Neural progenitor cell (in vitro differentiated cells): ENCODE measurements at regions not wholly inside any gene's neighbourhood (a gene's known extent, or its start where the extent isn't known, plus 50 kb on each side); places are given as distances from the start of the nearest gene placed in this dataset. TPM values are rescaled to one million over a fixed set of nuclear protein-coding genes. Genes with fewer than 3 reads are reported as not detected.

ENCODE experiments used
- DNase-seq: peaks from one replicate; pipeline ENCODE4 v3.0.0-alpha.2; 2016; ENCODE audit warnings: low spot score
- H2AFZ ChIP-seq: fragments of 200-600 bp; sonication (generic); replicated peaks from 2 replicates; pipeline ENCODE4 v1.6.1; 2016; ENCODE audit warnings: antibody characterized with exemption
- H3F3A ChIP-seq: fragments of 200-600 bp; sonication (generic); 2 replicates; pipeline ENCODE4 v1.6.1; 2016; ENCODE audit warnings: antibody characterized with exemption, low read depth
- H3K27ac ChIP-seq: fragments of 200-600 bp; sonication (generic); 2 replicates; pipeline ENCODE4 v1.5.1; 2016; ENCODE audit warnings: mild to moderate bottlenecking
- H3K27me3 ChIP-seq: fragments of 200-600 bp; sonication (generic); 2 replicates; pipeline ENCODE4 v1.6.1; 2016; ENCODE audit warnings: mild to moderate bottlenecking, moderate library complexity
- H3K36me3 ChIP-seq: fragments of 200-600 bp; sonication (generic); 2 replicates; pipeline ENCODE4 v1.5.1; 2016
- H3K4me1 ChIP-seq: fragments of 200-600 bp; sonication (generic); 2 replicates; pipeline ENCODE4 v1.6.1; 2016; ENCODE audit warnings: mixed run types
- H3K4me2 ChIP-seq: fragments of 200-600 bp; sonication (generic); 2 replicates; pipeline ENCODE4 v1.6.1; 2016
- H3K4me3 ChIP-seq: fragments of 200-600 bp; sonication (generic); 2 replicates; pipeline ENCODE4 v1.5.1; 2016
- H3K79me2 ChIP-seq: fragments of 200-600 bp; sonication (generic); 2 replicates; pipeline ENCODE4 v1.6.1; 2016; ENCODE audit warnings: low read depth
- H3K9ac ChIP-seq: fragments of 200-600 bp; sonication (generic); 2 replicates; pipeline ENCODE4 v1.6.1; 2016
- H3K9me3 ChIP-seq: fragments of 200-600 bp; sonication (generic); 2 replicates; pipeline ENCODE4 v1.5.1; 2016; ENCODE audit warnings: low read depth
- H4K20me1 ChIP-seq: fragments of 200-600 bp; sonication (generic); 2 replicates; pipeline ENCODE4 v1.6.1; 2016; ENCODE audit warnings: low read depth
- H3K27ac Mint-ChIP-seq: 3 replicates; pipeline ENCODE4 v1.8.0; 2021; ENCODE audit warnings: mixed read lengths
- H3K27me3 Mint-ChIP-seq: 2 replicates; pipeline ENCODE4 v1.8.0; 2022; ENCODE audit warnings: low read depth, mild to moderate bottlenecking, inconsistent platforms, moderate library complexity, mixed read lengths; ENCODE audit not compliant: insufficient read depth
- H3K36me3 Mint-ChIP-seq: 3 replicates; pipeline ENCODE4 v1.8.0; 2021; ENCODE audit warnings: mixed read lengths
- H3K4me1 Mint-ChIP-seq: 3 replicates; pipeline ENCODE4 v1.8.0; 2021; ENCODE audit warnings: mixed read lengths
- H3K4me3 Mint-ChIP-seq: 3 replicates; pipeline ENCODE4 v1.8.0; 2021; ENCODE audit warnings: mild to moderate bottlenecking, moderate library complexity, mixed read lengths
- H3K9me3 Mint-ChIP-seq: 3 replicates; pipeline ENCODE4 v1.8.0; 2020; ENCODE audit warnings: mixed read lengths
- CTCF ChIP-seq: fragments of 200-600 bp; sonication (generic); IDR thresholded peaks from 2 replicates; pipeline ENCODE4 v1.5.1; 2017; ENCODE audit warnings: antibody characterized with exemption, mild to moderate bottlenecking
- EZH2 ChIP-seq: fragments of 200-600 bp; sonication (generic); IDR thresholded peaks from 2 replicates; pipeline ENCODE4 v1.6.1; 2017; ENCODE audit warnings: antibody characterized with exemption, mild to moderate bottlenecking, moderate library complexity
- EZH2phosphoT487 ChIP-seq: fragments of 200-600 bp; sonication (generic); IDR thresholded peaks from 2 replicates; pipeline ENCODE4 v1.6.1; 2017; ENCODE audit warnings: antibody characterized with exemption
- small RNA-seq: library from RNA; depleted of rRNA; stranded (forward); fragments of <200 nt; gene quantifications from one replicate; pipeline ENCODE3, GENCODE V24; 2015

- DNase-seq = no peak
- no peak overlapping the region for H3K4me2 ChIP-seq
Measured at GRCh38 chr15:75149867-75150709, 51.6 kb upstream of the C15orf39 start.

GRCh38 chr15:75151214-75152128, 50.2 kb upstream of the C15orf39 start:
- Histone ChIP-seq H3K36me3 (no peaks in the 10 kb centered on the region), H3K27ac (no peak overlapping the region), H4K20me1 (no peaks in the 10 kb centered on the region), H3K4me1 (peaks cover 11% of the 10 kb centered on the region), H3K9me3 (peaks cover 6% of the 10 kb centered on the region), H3K79me2 (no peaks in the 10 kb centered on the region), H3F3A (peaks cover 3% of the 10 kb centered on the region), H3K27me3 (no peaks in the 10 kb centered on the region), H2AFZ (no peak overlapping the region), H3K4me3 (no peak overlapping the region), H3K4me2 (no peak overlapping the region), H3K9ac (no peak overlapping the region)
- peak; percentile 25 for DNase-seq
- Mint-ChIP-seq H3K9me3 (peaks cover 7% of the 10 kb centered on the region), H3K27ac (peak overlapping the region; percentile 26), H3K36me3 (no peaks in the 10 kb centered on the region), H3K4me3 (peak overlapping the region; percentile 11), H3K4me1 (peaks cover 12% of the 10 kb centered on the region), H3K27me3 (peaks cover 3% of the 10 kb centered on the region)
- TF ChIP-seq EZH2phosphoT487 (no peak), CTCF (no peak), EZH2 (no peak)

More at GRCh38 chr15:75149867-75150709, 51.6 kb upstream of the C15orf39 start:
- Mint-ChIP-seq H3K4me1 (peaks cover 12% of the 10 kb centered on the region), H3K9me3 (peaks cover 7% of the 10 kb centered on the region), H3K27me3 (peaks cover 5% of the 10 kb centered on the region), H3K27ac (no peak overlapping the region), H3K36me3 (no peaks in the 10 kb centered on the region), H3K4me3 (no peak overlapping the region)
- no peak overlapping the region for H3K4me3 ChIP-seq
- H4K20me1 ChIP-seq = no peaks in the 10 kb centered on the region
- no peaks in the 10 kb centered on the region for H3K36me3 ChIP-seq
- TF ChIP-seq CTCF = no peak
- TF ChIP-seq EZH2 = no peak
- TF ChIP-seq EZH2phosphoT487 = no peak
- H3K9ac ChIP-seq = no peak overlapping the region
- no peaks in the 10 kb centered on the region for H3K79me2 ChIP-seq
- peaks cover 10% of the 10 kb centered on the region for H3K4me1 ChIP-seq
- no peak overlapping the region for H3K27ac ChIP-seq
- H3K9me3 ChIP-seq = peaks cover 6% of the 10 kb centered on the region
- peaks cover 3% of the 10 kb centered on the region for H3F3A ChIP-seq
- no peak overlapping the region for H2AFZ ChIP-seq
- no peaks in the 10 kb centered on the region for H3K27me3 ChIP-seq

Small RNAs in the stretch of these regions (small RNA-seq; reads per million reads assigned to genes)
- gene RF00017 (not detected), gene RF00601 (not detected)
